Fibroblast of lung (primary cell): ENCODE measurements at regions not wholly inside any gene's neighbourhood (a gene's known extent, or its start where the extent isn't known, plus 50 kb on each side); places are given as distances from the start of the nearest gene placed in this dataset.

Experiments used
- DNase-seq, 2 donors: peaks; one replicate each; pipeline versions ENCODE4 v3.0.0 to v3.0.0-alpha.2; 2010; ENCODE audit warnings: low read depth in 2 of 2
- H2AFZ ChIP-seq: 2 replicates; pipeline ENCODE4 v1.5.1; 2012; ENCODE audit warnings: low read length, control low read depth, inconsistent platforms
- H3K27ac ChIP-seq: 2 replicates; pipeline ENCODE4 v1.5.1; 2011; ENCODE audit warnings: low read length, control low read depth; ENCODE audit not compliant: insufficient read depth
- H3K27me3 ChIP-seq: 2 replicates; pipeline ENCODE4 v1.5.1; 2011; ENCODE audit warnings: mild to moderate bottlenecking, low read length; ENCODE audit not compliant: control insufficient read depth, insufficient read depth
- H3K36me3 ChIP-seq: 2 replicates; pipeline ENCODE4 v1.5.1; 2011; ENCODE audit warnings: low read length; ENCODE audit not compliant: control insufficient read depth, insufficient read depth
- H3K4me1 ChIP-seq: 2 replicates; pipeline ENCODE4 v1.5.1; 2011; ENCODE audit warnings: low read length; ENCODE audit not compliant: control insufficient read depth, insufficient read depth; ENCODE audit errors: extremely low read depth
- H3K4me2 ChIP-seq: 2 replicates; pipeline ENCODE4 v1.5.1; 2011; ENCODE audit warnings: low read length, control low read depth; ENCODE audit not compliant: insufficient read depth; ENCODE audit errors: extremely low read depth
- H3K4me3 ChIP-seq, 4 experiments: fragments of 200-600 bp in 1 of 4; sonication (generic) in 1 of 4; replicated peaks in 1 of 4; 2 replicates each; pipeline ENCODE4 v1.5.1; 2011 to 2016; ENCODE audit warnings: low read length in 4 of 4, low read depth in 3 of 4, mild to moderate bottlenecking in 3 of 4, control low read depth in 2 of 4, inconsistent platforms in 1 of 4, mixed read lengths in 1 of 4; ENCODE audit not compliant: insufficient read depth in 1 of 4; ENCODE audit errors: control extremely low read depth in 1 of 4
- H3K79me2 ChIP-seq: 2 replicates; pipeline ENCODE4 v1.5.1; 2012; ENCODE audit warnings: mild to moderate bottlenecking, low read length, inconsistent platforms; ENCODE audit not compliant: control insufficient read depth, insufficient read depth
- H3K9ac ChIP-seq: 2 replicates; pipeline ENCODE4 v1.5.1; 2011; ENCODE audit warnings: mild to moderate bottlenecking, low read length, control low read depth; ENCODE audit not compliant: insufficient read depth
- H3K9me3 ChIP-seq: 2 replicates; pipeline ENCODE4 v1.5.1; 2012; ENCODE audit warnings: low read depth, low read length; ENCODE audit not compliant: control insufficient read depth, insufficient read depth
- H4K20me1 ChIP-seq: 2 replicates; pipeline ENCODE4 v1.5.1; 2011; ENCODE audit warnings: low read length; ENCODE audit not compliant: control insufficient read depth, insufficient read depth; ENCODE audit errors: extremely low read depth
- EZH2 ChIP-seq: IDR thresholded peaks from 2 replicates; pipeline ENCODE4 v1.5.1; 2012; ENCODE audit warnings: low read length, control low read depth, mild to moderate bottlenecking; ENCODE audit errors: missing control alignments
- TF ChIP-seq, protein P1 (sequence below), 2 donors: IDR thresholded peaks in 1 of 2; conservative IDR thresholded peaks in 1 of 2; 1 replicate in 1 of 2; 2 replicates in 1 of 2; pipeline ENCODE4 v1.5.1; 2011 to 2012; ENCODE audit warnings: low read length in 2 of 2, control low read depth in 1 of 2, inconsistent platforms in 1 of 2, low read depth in 1 of 2, mild to moderate bottlenecking in 1 of 2

DNA sequence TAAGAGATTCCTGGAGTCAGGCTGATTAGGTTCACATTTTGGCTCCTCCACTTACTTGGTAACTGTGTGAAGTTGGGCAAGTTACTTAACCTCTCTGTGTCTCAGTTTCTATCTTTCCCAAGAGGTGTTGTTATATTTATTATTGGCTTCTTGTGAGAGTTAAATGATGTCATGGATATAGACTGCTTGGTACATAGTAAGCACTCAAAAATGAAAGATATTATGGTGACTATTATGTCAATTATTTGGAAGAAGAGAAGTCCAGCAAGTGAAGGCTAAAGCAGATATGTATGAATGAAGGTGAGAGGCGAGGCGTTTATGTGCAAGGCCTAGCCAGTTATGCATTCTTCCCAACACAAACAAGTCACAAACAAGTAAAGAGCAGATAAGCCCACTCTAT lies 417.4 kb downstream of the TSN start:
- H3K9ac ChIP-seq = no peak overlapping the region
- H2AFZ ChIP-seq = no peak overlapping the region
- no peaks in the 10 kb centered on the region for H3K4me1 ChIP-seq
- no peak overlapping the region for H3K4me3 ChIP-seq
- no peak for DNase-seq
- no peaks in the 10 kb centered on the region for H3K36me3 ChIP-seq
- H4K20me1 ChIP-seq = no peaks in the 10 kb centered on the region
- H3K27me3 ChIP-seq = no peaks in the 10 kb centered on the region
- no peak for TF ChIP-seq EZH2
- TF ChIP-seq, protein P1, sequence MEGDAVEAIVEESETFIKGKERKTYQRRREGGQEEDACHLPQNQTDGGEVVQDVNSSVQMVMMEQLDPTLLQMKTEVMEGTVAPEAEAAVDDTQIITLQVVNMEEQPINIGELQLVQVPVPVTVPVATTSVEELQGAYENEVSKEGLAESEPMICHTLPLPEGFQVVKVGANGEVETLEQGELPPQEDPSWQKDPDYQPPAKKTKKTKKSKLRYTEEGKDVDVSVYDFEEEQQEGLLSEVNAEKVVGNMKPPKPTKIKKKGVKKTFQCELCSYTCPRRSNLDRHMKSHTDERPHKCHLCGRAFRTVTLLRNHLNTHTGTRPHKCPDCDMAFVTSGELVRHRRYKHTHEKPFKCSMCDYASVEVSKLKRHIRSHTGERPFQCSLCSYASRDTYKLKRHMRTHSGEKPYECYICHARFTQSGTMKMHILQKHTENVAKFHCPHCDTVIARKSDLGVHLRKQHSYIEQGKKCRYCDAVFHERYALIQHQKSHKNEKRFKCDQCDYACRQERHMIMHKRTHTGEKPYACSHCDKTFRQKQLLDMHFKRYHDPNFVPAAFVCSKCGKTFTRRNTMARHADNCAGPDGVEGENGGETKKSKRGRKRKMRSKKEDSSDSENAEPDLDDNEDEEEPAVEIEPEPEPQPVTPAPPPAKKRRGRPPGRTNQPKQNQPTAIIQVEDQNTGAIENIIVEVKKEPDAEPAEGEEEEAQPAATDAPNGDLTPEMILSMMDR (conservative IDR thresholded peaks at IDR 0.05 in 1 of 2, IDR thresholded peaks at IDR 0.05 in 1 of 2; ENCODE audit: low read depth in 1 of 2, low read length in 2 of 2) = no peak
- no peak overlapping the region for H3K4me2 ChIP-seq
- no peaks in the 10 kb centered on the region for H3K9me3 ChIP-seq
- H3K79me2 ChIP-seq = no peaks in the 10 kb centered on the region
- no peak overlapping the region for H3K27ac ChIP-seq

DNA sequence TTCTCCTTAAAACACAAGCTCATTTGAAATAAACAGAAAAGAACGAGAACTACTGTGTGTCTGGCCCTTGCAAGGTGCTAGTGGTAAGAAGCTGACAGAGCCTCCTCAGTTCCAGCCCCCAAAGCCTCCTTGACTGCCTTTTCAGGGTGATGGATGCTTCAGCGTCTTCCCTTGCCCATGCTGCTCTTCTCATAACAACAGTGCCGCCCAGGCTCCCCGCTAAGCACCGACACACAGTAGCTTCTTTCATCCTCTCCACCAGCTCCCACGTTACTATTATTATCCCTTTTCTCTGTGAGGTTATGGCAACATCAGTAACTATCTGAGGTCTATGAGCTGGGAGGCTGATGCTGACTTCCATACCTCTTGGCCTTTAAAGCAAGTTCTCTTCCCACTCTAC lies 418.6 kb downstream of the TSN start:
- Histone ChIP-seq H3K9ac (no peak overlapping the region), H3K27me3 (no peaks in the 10 kb centered on the region), H3K27ac (no peak overlapping the region), H3K4me3 (no peak overlapping the region), H3K4me1 (no peaks in the 10 kb centered on the region), H3K36me3 (no peaks in the 10 kb centered on the region), H4K20me1 (no peaks in the 10 kb centered on the region), H3K4me2 (no peak overlapping the region), H3K79me2 (no peaks in the 10 kb centered on the region), H2AFZ (no peak overlapping the region), H3K9me3 (no peaks in the 10 kb centered on the region)
- DNase-seq = no peak
- TF ChIP-seq EZH2 = no peak
- TF ChIP-seq, protein P1 (conservative IDR thresholded peaks at IDR 0.05 in 1 of 2, IDR thresholded peaks at IDR 0.05 in 1 of 2; ENCODE audit: low read depth in 1 of 2, low read length in 2 of 2) = no peak

DNA sequence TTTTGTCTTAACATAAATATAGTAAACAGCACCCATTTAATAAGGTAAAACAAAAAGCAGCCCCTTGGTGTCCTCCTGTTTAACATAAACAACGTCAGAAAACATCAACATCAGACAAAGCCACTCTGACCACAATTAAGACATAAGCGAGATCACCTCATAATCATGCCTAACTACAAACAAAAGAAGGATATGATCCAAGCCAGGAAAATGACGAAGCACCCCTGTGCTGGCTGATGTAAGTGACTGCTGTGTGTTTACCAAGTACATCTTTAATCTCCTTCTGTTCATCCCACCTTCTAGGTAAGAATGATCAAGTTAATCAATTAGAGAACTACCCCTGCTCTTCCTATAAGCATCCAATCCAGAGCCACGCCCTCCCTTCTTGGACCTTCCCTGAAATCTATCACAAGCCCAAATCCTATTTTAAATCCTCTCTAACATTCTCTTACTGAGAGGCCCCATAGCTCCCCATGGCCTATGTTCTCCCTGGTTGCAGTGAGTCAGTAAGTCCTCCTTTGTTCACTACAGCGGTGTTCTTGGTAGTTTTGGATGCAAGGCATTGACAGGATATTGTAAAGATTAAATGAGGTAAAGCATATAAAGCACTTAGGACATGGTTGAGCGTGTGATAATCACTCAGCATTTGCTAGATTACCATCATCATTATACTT lies 424.2 kb downstream of the TSN start:
- Histone ChIP-seq H4K20me1 (no peaks in the 10 kb centered on the region), H3K27me3 (no peaks in the 10 kb centered on the region), H2AFZ (no peak overlapping the region), H3K27ac (no peak overlapping the region), H3K4me1 (no peaks in the 10 kb centered on the region), H3K4me3 (no peak overlapping the region), H3K4me2 (no peak overlapping the region), H3K9me3 (no peaks in the 10 kb centered on the region), H3K79me2 (no peaks in the 10 kb centered on the region), H3K9ac (no peak overlapping the region), H3K36me3 (no peaks in the 10 kb centered on the region)
- TF ChIP-seq, protein P1 (conservative IDR thresholded peaks at IDR 0.05 in 1 of 2, IDR thresholded peaks at IDR 0.05 in 1 of 2; ENCODE audit: low read depth in 1 of 2, low read length in 2 of 2) = no peak
- TF ChIP-seq EZH2 = no peak
- no peak for DNase-seq
